GM10266 (cell line): ENCODE measurements at regions not wholly inside any gene's neighbourhood (a gene's known extent, or its start where the extent isn't known, plus 50 kb on each side); places are given as distances from the start of the nearest gene placed in this dataset.
"Not testable (repeated sequence)": the region's sequence is repeated elsewhere in the genome, so short reads cannot be mapped to it uniquely, and the experiment has no call there.

Experiments
- DNase-seq: peaks from one replicate; pipeline ENCODE4 v3.0.0; 2012; ENCODE audit errors: extremely low spot score
- CTCF ChIP-seq: IDR thresholded peaks from 2 replicates; pipeline ENCODE4 v1.5.1; 2012; ENCODE audit warnings: mild to moderate bottlenecking, low read depth; ENCODE audit not compliant: control insufficient read depth, insufficient read depth; ENCODE audit errors: missing control alignments

- DNase-seq = no peak
- no peak for TF ChIP-seq CTCF
These were observed 379.1 kb downstream of the TMEM121 start for GRCh38 chr14:105905456-105905855.

GRCh38 chr14:105907276-105907675 is 380.9 kb downstream of the TMEM121 start:
- DNase-seq = no peak
- TF ChIP-seq CTCF = no peak

GRCh38 chr14:105908006-105908405 is 381.6 kb downstream of the TMEM121 start:
- no peak for TF ChIP-seq CTCF

GRCh38 chr14:105908481-105908911 is 382.1 kb downstream of the TMEM121 start:
- peak; percentile 40 for DNase-seq
- no peak for TF ChIP-seq CTCF

More at GRCh38 chr14:105908006-105908405, 381.6 kb downstream of the TMEM121 start:
- DNase-seq = no peak

GRCh38 chr14:105909046-105909827 is 382.9 kb downstream of the TMEM121 start:
- no peak for TF ChIP-seq CTCF

GRCh38 chr14:105909828-105910120 is 383.4 kb downstream of the TMEM121 start:
- not testable (repeated sequence) for DNase-seq

More at GRCh38 chr14:105909046-105909827, 382.9 kb downstream of the TMEM121 start:
- DNase-seq = no peak

GRCh38 chr14:105910426-105910825 is 384.0 kb downstream of the TMEM121 start:
- no peak for TF ChIP-seq CTCF
- no peak for DNase-seq
